ENCODE measurements at regions not wholly inside any gene's neighbourhood (a gene's known extent, or its start where the extent isn't known, plus 50 kb on each side); places are given as distances from the start of the nearest gene placed in this dataset.
"Not testable (repeated sequence)": the region's sequence is repeated elsewhere in the genome, so short reads cannot be mapped to it uniquely, and the experiment has no call there.

GRCh38 chr21:38042246-38042645 is 126.0 kb upstream of the KCNJ6 start:
- no peak for DNase-seq

- DNase-seq = no peak
Observed at GRCh38 chr21:38048167-38048566, 131.9 kb upstream of the KCNJ6 start.

- no peak for DNase-seq
Observed at GRCh38 chr21:38054334-38054733, 138.1 kb upstream of the KCNJ6 start.

- no peak for DNase-seq
Observed at GRCh38 chr21:38056481-38056880, 140.2 kb upstream of the KCNJ6 start.

GRCh38 chr21:38057626-38058025 is 141.4 kb upstream of the KCNJ6 start:
- no peak for DNase-seq

- DNase-seq = no peak
Observed at GRCh38 chr21:38060533-38060932, 144.3 kb upstream of the KCNJ6 start.

- no peak for DNase-seq
Observed at GRCh38 chr21:38067086-38067739, 151.0 kb upstream of the KCNJ6 start.

GRCh38 chr21:38072489-38072888 is 156.2 kb upstream of the KCNJ6 start:
- DNase-seq = no peak

GRCh38 chr21:38075833-38076587 is 159.8 kb upstream of the KCNJ6 start:
- DNase-seq = no peak

GRCh38 chr21:38077569-38077968 is 161.3 kb upstream of the KCNJ6 start:
- no peak for DNase-seq

GRCh38 chr21:38080888-38081287 is 164.6 kb upstream of the KCNJ6 start:
- no peak for DNase-seq

GRCh38 chr21:38081708-38082107 is 165.5 kb upstream of the KCNJ6 start:
- no peak for DNase-seq

GRCh38 chr21:38082936-38083485 is 166.8 kb upstream of the KCNJ6 start:
- DNase-seq = no peak

- DNase-seq = no peak
Observed at GRCh38 chr21:38083535-38083934, 167.3 kb upstream of the KCNJ6 start.

- no peak for DNase-seq
Observed at GRCh38 chr21:38086580-38086979, 170.2 kb upstream of the KCNJ15 start.

GRCh38 chr21:38088916-38089762 is 167.7 kb upstream of the KCNJ15 start:
- no peak for DNase-seq

GRCh38 chr21:38089763-38090046 is 167.1 kb upstream of the KCNJ15 start:
- DNase-seq = no peak

GRCh38 chr21:38091061-38091460 is 165.7 kb upstream of the KCNJ15 start:
- not testable (repeated sequence) for DNase-seq

- no peak for DNase-seq
Observed at GRCh38 chr21:38092051-38092450, 164.7 kb upstream of the KCNJ15 start.

- DNase-seq = no peak
Observed at GRCh38 chr21:38095220-38095619, 161.6 kb upstream of the KCNJ15 start.

GRCh38 chr21:38097789-38098188 is 159.0 kb upstream of the KCNJ15 start:
- no peak for DNase-seq

GRCh38 chr21:38112219-38112789 is 144.5 kb upstream of the KCNJ15 start:
- DNase-seq = no peak

GRCh38 chr21:38114717-38115333 is 142.0 kb upstream of the KCNJ15 start:
- DNase-seq = no peak
